BJ (cell line): ENCODE measurements at regions not wholly inside any gene's neighbourhood (a gene's known extent, or its start where the extent isn't known, plus 50 kb on each side); places are given as distances from the start of the nearest gene placed in this dataset.
A peak's percentile ranks its signal among the peaks of the same experiment; 100 is the strongest.

Experiments
- CTCF ChIA-PET: fragments of 350-600 bp; formaldehyde crosslinking; extraction: SDS; loops from one replicate; lab custom pipeline; 2021; ENCODE audit warnings: antibody characterized with exemption, inconsistent platforms; lab: Yijun Ruan, JAX
- POLR2A ChIA-PET: fragments of 300-600 bp; sonication (Branson Sonifier 250); formaldehyde crosslinking; extraction: SDS; loops from one replicate; lab custom pipeline; 2021; ENCODE audit warnings: antibody characterized with exemption; lab: Charles Lee
- DNase-seq: peaks from one replicate; pipeline ENCODE4 v3.0.0-alpha.2; 2011; ENCODE audit warnings: low read depth
- H3K27me3 ChIP-seq: 2 replicates; pipeline ENCODE4 v1.6.0; 2011; ENCODE audit warnings: low read length; ENCODE audit not compliant: control insufficient read depth, insufficient read depth
- H3K36me3 ChIP-seq: 2 replicates; pipeline ENCODE4 v1.5.1; 2011; ENCODE audit warnings: low read length; ENCODE audit not compliant: control insufficient read depth, insufficient read depth
- H3K4me3 ChIP-seq: 2 replicates; pipeline ENCODE4 v1.5.1; 2011; ENCODE audit warnings: low read depth, mild to moderate bottlenecking, control low read depth, low read length
- TF ChIP-seq, protein P1 (sequence below): IDR thresholded peaks from 2 replicates; pipeline ENCODE4 v1.5.1; 2011; ENCODE audit warnings: low read depth, mild to moderate bottlenecking, control low read depth, inconsistent platforms, low read length, moderate library complexity; ENCODE audit not compliant: insufficient read depth

DNA sequence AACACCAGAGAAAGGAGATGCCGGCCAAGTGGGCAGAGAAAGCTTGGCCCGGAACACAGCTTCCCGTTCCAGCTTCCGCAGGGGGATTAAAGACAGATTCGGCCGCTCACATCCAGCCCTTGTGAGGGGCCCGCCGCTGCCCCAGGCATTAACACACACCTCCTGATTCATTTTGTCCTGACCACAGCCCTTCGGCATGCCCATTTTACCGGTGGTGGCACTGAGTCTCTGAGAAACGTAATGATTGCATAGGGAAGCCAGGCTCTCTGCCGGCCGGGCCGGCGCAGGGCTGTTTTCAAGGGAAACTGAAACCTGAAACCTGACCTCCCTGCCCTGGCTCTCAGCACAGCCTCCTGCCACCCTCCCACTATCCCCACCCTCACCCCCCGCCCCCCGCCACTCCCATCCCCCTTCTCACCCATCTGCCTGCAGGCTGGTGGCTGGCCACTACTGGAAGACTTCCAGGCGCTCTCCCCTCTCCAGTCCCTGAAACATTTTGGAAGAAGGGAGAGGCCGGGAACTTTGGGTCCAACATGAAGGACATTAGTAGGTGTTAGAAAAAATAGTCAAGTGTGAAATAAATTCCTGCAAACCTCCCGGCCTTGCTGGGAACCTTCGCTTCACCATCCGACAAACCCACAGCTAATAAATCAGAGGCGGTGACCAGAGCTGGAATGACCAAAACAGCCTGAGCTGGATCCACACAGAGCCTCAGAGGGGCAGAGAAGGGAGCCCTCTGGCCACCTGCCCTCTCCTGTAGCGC is 83.5 kb upstream of the CUX1 start:
- ChIA-PET POLR2A (interaction anchor here (0.6 kb wide), 1 partner anchor 10 kb away, joined by 4 read pairs; no protein-coding TSS in a partner anchor), CTCF (interaction anchor here (1.4 to 2.3 kb wide), 3 partner anchors 9 to 16 kb away, joined by 4 to 7 read pairs (median 6); no protein-coding TSS in a partner anchor)
- Histone ChIP-seq H3K4me3 (peak overlapping the region; percentile 2; the same call in 1 of the 2 replicates), H3K36me3 (no peaks in the 10 kb centered on the region; the same call in 1 of the 2 replicates), H3K27me3 (peaks cover 4% of the 10 kb centered on the region; the same call in 1 of the 2 replicates)
- no peak for DNase-seq
- TF ChIP-seq, protein P1, sequence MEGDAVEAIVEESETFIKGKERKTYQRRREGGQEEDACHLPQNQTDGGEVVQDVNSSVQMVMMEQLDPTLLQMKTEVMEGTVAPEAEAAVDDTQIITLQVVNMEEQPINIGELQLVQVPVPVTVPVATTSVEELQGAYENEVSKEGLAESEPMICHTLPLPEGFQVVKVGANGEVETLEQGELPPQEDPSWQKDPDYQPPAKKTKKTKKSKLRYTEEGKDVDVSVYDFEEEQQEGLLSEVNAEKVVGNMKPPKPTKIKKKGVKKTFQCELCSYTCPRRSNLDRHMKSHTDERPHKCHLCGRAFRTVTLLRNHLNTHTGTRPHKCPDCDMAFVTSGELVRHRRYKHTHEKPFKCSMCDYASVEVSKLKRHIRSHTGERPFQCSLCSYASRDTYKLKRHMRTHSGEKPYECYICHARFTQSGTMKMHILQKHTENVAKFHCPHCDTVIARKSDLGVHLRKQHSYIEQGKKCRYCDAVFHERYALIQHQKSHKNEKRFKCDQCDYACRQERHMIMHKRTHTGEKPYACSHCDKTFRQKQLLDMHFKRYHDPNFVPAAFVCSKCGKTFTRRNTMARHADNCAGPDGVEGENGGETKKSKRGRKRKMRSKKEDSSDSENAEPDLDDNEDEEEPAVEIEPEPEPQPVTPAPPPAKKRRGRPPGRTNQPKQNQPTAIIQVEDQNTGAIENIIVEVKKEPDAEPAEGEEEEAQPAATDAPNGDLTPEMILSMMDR = no peak

DNA sequence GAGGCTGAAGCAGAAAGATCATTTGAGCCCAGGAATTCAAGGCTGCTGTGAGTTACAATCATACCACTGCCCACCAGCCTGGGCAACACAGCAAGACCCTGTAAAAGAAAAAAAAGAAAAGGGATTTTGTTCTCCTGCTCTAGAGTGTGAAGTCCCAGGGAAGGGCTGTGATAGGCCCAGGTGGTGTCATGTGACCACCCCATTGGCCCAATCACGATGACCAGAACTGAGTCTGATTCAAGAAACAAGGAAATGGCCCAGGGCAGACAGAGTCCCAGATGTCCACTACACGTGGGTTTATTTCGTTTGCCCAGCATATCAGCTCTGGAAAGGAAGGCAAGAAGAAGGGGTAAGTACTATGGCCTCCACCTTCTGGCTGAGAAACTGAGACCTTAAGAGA is 81.3 kb upstream of the CUX1 start:
- POLR2A ChIA-PET = no interaction called here
- Histone ChIP-seq H3K27me3 (peaks cover 7% of the 10 kb centered on the region), H3K4me3 (no peak overlapping the region), H3K36me3 (no peaks in the 10 kb centered on the region; the same call in 1 of the 2 replicates)
- CTCF ChIA-PET = no interaction called here
- no peak for DNase-seq
- TF ChIP-seq, protein P1 = no peak

DNA sequence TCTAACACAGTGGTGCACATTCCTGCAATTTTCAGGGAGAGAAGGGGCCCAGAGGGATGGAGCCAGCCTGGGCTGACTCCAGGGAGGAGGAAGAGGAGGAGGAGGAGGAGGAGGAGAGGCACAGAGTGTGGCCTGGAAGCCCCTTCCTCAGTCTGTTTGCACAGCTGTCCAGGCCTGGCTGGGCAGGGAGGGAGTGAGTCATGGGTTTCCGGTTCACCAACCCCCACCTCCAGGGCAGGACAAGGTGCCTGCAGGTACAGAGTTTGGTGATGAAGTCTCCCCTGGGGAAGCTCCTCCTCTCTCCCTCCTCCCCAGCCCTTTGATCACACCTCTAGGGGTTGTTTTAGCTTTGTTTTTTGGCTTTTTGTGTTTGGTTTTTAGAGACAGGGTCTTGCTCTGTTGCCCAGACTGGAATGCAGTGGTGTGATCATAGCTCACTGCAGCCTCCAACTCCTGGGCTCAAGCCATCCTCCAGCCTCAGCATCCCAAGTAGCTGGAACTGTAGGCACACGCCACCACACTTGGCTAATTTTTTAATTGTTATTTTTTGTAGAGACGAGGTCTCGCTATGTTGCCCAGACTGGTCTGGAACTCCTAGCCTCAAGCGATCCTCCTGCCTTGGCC is 77.5 kb upstream of the CUX1 start:
- no peak for DNase-seq
- TF ChIP-seq, protein P1 = no peak
- H3K36me3 ChIP-seq = no peaks in the 10 kb centered on the region
- no peak overlapping the region for H3K4me3 ChIP-seq
- ChIA-PET POLR2A (no interaction called here), CTCF (interaction anchor here (1.0 to 1.1 kb wide), 3 partner anchors 17 to 71 kb away, joined by 3 to 4 read pairs (median 3); no protein-coding TSS in a partner anchor)
- peaks cover 13% of the 10 kb centered on the region for H3K27me3 ChIP-seq

DNA sequence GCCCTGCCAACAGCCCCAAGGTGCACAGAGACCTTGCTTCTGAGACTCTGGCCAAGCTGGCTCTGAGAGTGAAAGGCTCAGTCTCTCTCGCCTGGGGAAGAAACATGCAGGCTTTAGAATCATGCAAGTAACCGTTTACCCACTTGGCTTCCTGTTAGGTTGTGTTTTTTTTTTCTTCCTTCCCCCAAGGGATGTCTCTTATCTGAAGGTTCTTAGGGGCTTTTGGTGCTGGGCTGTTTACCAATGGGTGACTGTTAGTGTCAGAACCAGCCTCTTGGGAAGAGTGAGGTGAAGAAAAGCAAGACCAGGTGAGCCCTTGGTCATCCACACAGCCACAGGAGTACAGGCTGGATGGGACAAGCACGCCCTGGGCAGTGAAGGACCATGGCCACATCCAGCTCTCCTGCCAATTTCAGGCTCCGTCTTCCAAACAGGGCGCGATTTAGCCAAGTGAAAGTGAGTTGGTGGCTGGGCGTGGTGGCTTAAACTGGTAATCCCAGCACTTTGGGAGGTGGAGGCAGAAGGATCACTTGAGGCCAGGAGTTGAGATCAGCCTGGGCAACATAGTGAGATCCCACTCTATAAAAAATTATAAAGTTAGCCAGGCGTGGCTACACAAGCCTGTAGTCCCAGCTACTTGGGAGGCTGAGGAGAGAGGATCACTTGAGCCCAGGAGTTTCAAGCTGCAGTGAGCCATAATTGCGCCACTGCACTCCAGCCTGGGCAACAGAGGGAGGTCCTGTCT is 76.3 kb upstream of the CUX1 start:
- DNase-seq = no peak

More for the DNA sequence above, 76.3 kb upstream of the CUX1 start:
- TF ChIP-seq, protein P1 = no peak
- no peak overlapping the region for H3K4me3 ChIP-seq
- ChIA-PET POLR2A (no interaction called here), CTCF (interaction anchor here (1.7 kb wide), 1 partner anchor 52 kb away, joined by 5 read pairs; no protein-coding TSS in a partner anchor)
- H3K36me3 ChIP-seq = no peaks in the 10 kb centered on the region
- peaks cover 15% of the 10 kb centered on the region for H3K27me3 ChIP-seq
